ENCODE measurements at regions not wholly inside any gene's neighbourhood (a gene's known extent, or its start where the extent isn't known, plus 50 kb on each side); places are given as distances from the start of the nearest gene placed in this dataset.

DNA sequence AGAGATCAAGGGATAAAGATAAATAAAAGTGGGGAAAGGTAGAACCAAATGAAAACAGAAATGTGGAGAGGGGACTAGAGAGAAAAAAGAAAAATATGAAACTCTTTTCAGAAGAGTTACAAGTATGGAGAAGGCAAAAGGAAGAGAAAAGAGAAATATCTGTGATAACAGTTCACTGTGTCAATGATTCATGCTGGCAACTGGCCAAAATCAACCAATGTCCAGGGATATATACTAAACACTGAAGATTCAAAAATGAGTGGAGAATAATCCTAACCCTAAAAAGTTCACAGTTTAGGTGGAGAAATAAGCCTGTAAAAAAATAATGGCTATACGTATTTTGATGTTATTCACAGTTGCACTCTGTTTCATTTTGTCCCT, 372.3 kb upstream of the KITLG start:
- ChIA-PET POLR2A (ENCODE audit: unreplicated experiment) (no interaction called here), CTCF (no interaction called here)
- H3K4me1 ChIP-seq (ENCODE audit: insufficient read depth, low read length) = no peaks in the 10 kb centered on the region
- H3K9me2 ChIP-seq (replicated peaks; ENCODE audit: low read length) = no peaks in the 10 kb centered on the region
- no peaks in the 10 kb centered on the region for H3K36me3 ChIP-seq (ENCODE audit: low read depth, low read length)
- no peak overlapping the region for H3K9ac ChIP-seq (ENCODE audit: low read length)
- BruUV-seq (replicated peaks) = no TSS peak
- H2AFZ ChIP-seq (ENCODE audit: low read length) = no peak overlapping the region
- H3K4me3 ChIP-seq (ENCODE audit: low read length) = no peak overlapping the region
- no peaks in the 10 kb centered on the region for H4K20me1 ChIP-seq (ENCODE audit: low read length)
- DNase-seq = peak; percentile 60
- no peaks in the 10 kb centered on the region for H3K9me3 ChIP-seq (ENCODE audit: low read length)
- intact Hi-C loops (cut with micrococcal nuclease) = no loop called here
- no peaks in the 10 kb centered on the region for H3K79me2 ChIP-seq (ENCODE audit: low read length)
- 0 out of 2 replicates have a peak, but pooled peaks have one; percentile 22 for ATAC-seq
- H3F3A ChIP-seq (ENCODE audit: low read length, unreplicated experiment) = no peaks in the 10 kb centered on the region
- no peak overlapping the region for H3K27ac ChIP-seq (ENCODE audit: low read length)
- no peak overlapping the region for H3K4me2 ChIP-seq (ENCODE audit: low read length)
- H3K27me3 ChIP-seq (ENCODE audit: low read length) = no peaks in the 10 kb centered on the region
- TF ChIP-seq EZH2 (IDR thresholded peaks at IDR 0.05; ENCODE audit: low read length, unreplicated experiment) = no peak
- TF ChIP-seq, protein P1, sequence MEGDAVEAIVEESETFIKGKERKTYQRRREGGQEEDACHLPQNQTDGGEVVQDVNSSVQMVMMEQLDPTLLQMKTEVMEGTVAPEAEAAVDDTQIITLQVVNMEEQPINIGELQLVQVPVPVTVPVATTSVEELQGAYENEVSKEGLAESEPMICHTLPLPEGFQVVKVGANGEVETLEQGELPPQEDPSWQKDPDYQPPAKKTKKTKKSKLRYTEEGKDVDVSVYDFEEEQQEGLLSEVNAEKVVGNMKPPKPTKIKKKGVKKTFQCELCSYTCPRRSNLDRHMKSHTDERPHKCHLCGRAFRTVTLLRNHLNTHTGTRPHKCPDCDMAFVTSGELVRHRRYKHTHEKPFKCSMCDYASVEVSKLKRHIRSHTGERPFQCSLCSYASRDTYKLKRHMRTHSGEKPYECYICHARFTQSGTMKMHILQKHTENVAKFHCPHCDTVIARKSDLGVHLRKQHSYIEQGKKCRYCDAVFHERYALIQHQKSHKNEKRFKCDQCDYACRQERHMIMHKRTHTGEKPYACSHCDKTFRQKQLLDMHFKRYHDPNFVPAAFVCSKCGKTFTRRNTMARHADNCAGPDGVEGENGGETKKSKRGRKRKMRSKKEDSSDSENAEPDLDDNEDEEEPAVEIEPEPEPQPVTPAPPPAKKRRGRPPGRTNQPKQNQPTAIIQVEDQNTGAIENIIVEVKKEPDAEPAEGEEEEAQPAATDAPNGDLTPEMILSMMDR (conservative IDR thresholded peaks at IDR 0.05; ENCODE audit: low read depth, low read length) = no peak
- no peak for TF ChIP-seq EZH2phosphoT487 (IDR thresholded peaks at IDR 0.05; ENCODE audit: borderline replicate concordance, low read length)

- H3K36me3 ChIP-seq (ENCODE audit: low read depth, low read length) = no peaks in the 10 kb centered on the region
- no peaks in the 10 kb centered on the region for H3K4me1 ChIP-seq (ENCODE audit: insufficient read depth, low read length)
- H3K79me2 ChIP-seq (ENCODE audit: low read length) = no peaks in the 10 kb centered on the region
- ATAC-seq (no peak), DNase-seq (no peak)
- TF ChIP-seq, protein P1 (conservative IDR thresholded peaks at IDR 0.05; ENCODE audit: low read depth, low read length) = no peak
- TF ChIP-seq EZH2phosphoT487 (IDR thresholded peaks at IDR 0.05; ENCODE audit: borderline replicate concordance, low read length) (no peak), EZH2 (IDR thresholded peaks at IDR 0.05; ENCODE audit: low read length, unreplicated experiment) (no peak)
- H3K27me3 ChIP-seq (ENCODE audit: low read length) = no peaks in the 10 kb centered on the region
- H3K27ac ChIP-seq (ENCODE audit: low read length) = no peak overlapping the region
- intact Hi-C loops (cut with micrococcal nuclease) = no loop called here
- CTCF ChIA-PET = no interaction called here
- H3K9me2 ChIP-seq (replicated peaks; ENCODE audit: low read length) = no peaks in the 10 kb centered on the region
- no peak overlapping the region for H2AFZ ChIP-seq (ENCODE audit: low read length)
- no peak overlapping the region for H3K9ac ChIP-seq (ENCODE audit: low read length)
- no peaks in the 10 kb centered on the region for H3F3A ChIP-seq (ENCODE audit: low read length, unreplicated experiment)
- no peak overlapping the region for H3K4me2 ChIP-seq (ENCODE audit: low read length)
- H4K20me1 ChIP-seq (ENCODE audit: low read length) = no peaks in the 10 kb centered on the region
- POLR2A ChIA-PET (ENCODE audit: unreplicated experiment) = no interaction called here
- no peak overlapping the region for H3K4me3 ChIP-seq (ENCODE audit: low read length)
- H3K9me3 ChIP-seq (ENCODE audit: low read length) = no peaks in the 10 kb centered on the region
- BruUV-seq (replicated peaks) = no TSS peak
Observed at GRCh38 chr12:88951860-88952561, 371.7 kb upstream of the KITLG start.

DNA sequence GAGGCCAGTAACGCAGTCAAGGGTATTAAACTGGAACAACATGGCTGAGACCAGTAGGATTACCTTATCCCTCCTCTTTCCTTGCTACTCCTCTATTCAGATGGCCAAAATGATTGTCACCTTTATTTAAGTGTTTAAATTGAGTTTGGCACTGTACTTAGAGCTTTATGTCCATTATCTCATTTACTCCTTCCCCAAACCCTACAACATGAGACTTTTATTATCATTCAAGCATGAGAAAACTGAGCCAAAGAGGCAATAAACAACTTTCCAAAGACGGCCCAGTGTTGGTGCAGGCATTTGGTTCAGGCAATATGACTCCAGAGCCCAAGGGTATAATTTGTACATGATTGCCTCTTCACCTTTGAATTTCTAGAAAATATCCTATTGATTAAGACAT, 370.9 kb upstream of the KITLG start:
- no peak overlapping the region for H3K9ac ChIP-seq (ENCODE audit: low read length)
- ATAC-seq = no peak

More for the DNA sequence above, 370.9 kb upstream of the KITLG start:
- Histone ChIP-seq H3K4me1 (ENCODE audit: insufficient read depth, low read length) (peaks cover 4% of the 10 kb centered on the region; the same call in 1 of the 2 replicates), H3K9me2 (replicated peaks; ENCODE audit: low read length) (no peaks in the 10 kb centered on the region), H3K9me3 (ENCODE audit: low read length) (no peaks in the 10 kb centered on the region), H3K27me3 (ENCODE audit: low read length) (no peaks in the 10 kb centered on the region), H4K20me1 (ENCODE audit: low read length) (no peaks in the 10 kb centered on the region), H3K4me3 (ENCODE audit: low read length) (no peak overlapping the region), H3K27ac (ENCODE audit: low read length) (no peak overlapping the region), H2AFZ (ENCODE audit: low read length) (no peak overlapping the region), H3K79me2 (ENCODE audit: low read length) (no peaks in the 10 kb centered on the region), H3F3A (ENCODE audit: low read length, unreplicated experiment) (no peaks in the 10 kb centered on the region), H3K4me2 (ENCODE audit: low read length) (no peak overlapping the region), H3K36me3 (ENCODE audit: low read depth, low read length) (no peaks in the 10 kb centered on the region)
- CTCF ChIA-PET = no interaction called here
- BruUV-seq (replicated peaks) = no TSS peak
- intact Hi-C loops (cut with micrococcal nuclease) = no loop called here
- no peak for DNase-seq
- POLR2A ChIA-PET (ENCODE audit: unreplicated experiment) = no interaction called here
- TF ChIP-seq EZH2phosphoT487 (IDR thresholded peaks at IDR 0.05; ENCODE audit: borderline replicate concordance, low read length) = no peak
- TF ChIP-seq, protein P1 (conservative IDR thresholded peaks at IDR 0.05; ENCODE audit: low read depth, low read length) = no peak
- TF ChIP-seq EZH2 (IDR thresholded peaks at IDR 0.05; ENCODE audit: low read length, unreplicated experiment) = no peak
